GM12878 (cell line): ENCODE measurements at regions not wholly inside any gene's neighbourhood (a gene's known extent, or its start where the extent isn't known, plus 50 kb on each side); places are given as distances from the start of the nearest gene placed in this dataset.

Experiments
- ATAC-seq: fragments of 200-7000 bp; cut with Tn5 transposase; 3 replicates; pipeline ENCODE4 v1.9.1; 2020; ENCODE audit warnings: mild to moderate bottlenecking, moderate library complexity
- BruUV-seq: library from RNA; stranded (reverse); fragments of 400-500 nt; replicated peaks from 2 replicates; lab custom pipeline; 2021; lab: Mats Ljungman, UMichigan
- CTCF ChIA-PET: fragments of 300-600 bp; sonication (Branson Sonifier 250); formaldehyde crosslinking; extraction: SDS; loops from one replicate; lab custom pipeline; 2021; ENCODE audit warnings: inconsistent platforms; lab: Yijun Ruan, JAX
- POLR2A ChIA-PET: fragments of 350-600 bp; formaldehyde crosslinking; extraction: SDS; loops from one replicate; lab custom pipeline; 2021; ENCODE audit warnings: inconsistent platforms; lab: Charles Lee
- RAD21 ChIA-PET: fragments of 300-600 bp; sonication (Branson Sonifier 250); formaldehyde crosslinking; loops from one replicate; lab custom pipeline; 2023; ENCODE audit warnings: antibody characterized with exemption; ENCODE audit not compliant: unreplicated experiment; lab: Charles Lee
- SMC1A ChIA-PET: fragments of 300-600 bp; sonication (Branson Sonifier 250); formaldehyde crosslinking; loops from one replicate; lab custom pipeline; 2023; ENCODE audit not compliant: unreplicated experiment, uncharacterized antibody; lab: Charles Lee
- DNase-seq: peaks from one replicate; pipeline ENCODE4 v3.0.0-alpha.2; 2011; ENCODE audit warnings: low read depth, low spot score
- FAIRE-seq: peaks from 3 replicates; lab custom pipeline; 2011; peaks lifted over from hg19 to GRCh38; lab: Jason Lieb, UNC
- H2AFZ ChIP-seq: 2 replicates; pipeline ENCODE4 v1.6.0; 2011; ENCODE audit warnings: low read depth, low read length, control low read depth; ENCODE audit not compliant: control insufficient read depth
- H3K27ac ChIP-seq: 2 replicates; pipeline ENCODE4 v1.5.1; 2011; ENCODE audit warnings: control low read depth; ENCODE audit not compliant: control insufficient read depth, insufficient read depth
- H3K27me3 ChIP-seq, 2 experiments: replicated peaks in 1 of 2; 2 replicates each; pipeline versions ENCODE4 v1.6.0 to v1.6.1; 2011; ENCODE audit warnings: low read length in 1 of 2; ENCODE audit not compliant: control insufficient read depth in 2 of 2, insufficient read depth in 2 of 2
- H3K36me3 ChIP-seq, 2 experiments: 2 replicates each; pipeline ENCODE4 v1.5.1; 2011; ENCODE audit warnings: low read length in 1 of 2; ENCODE audit not compliant: control insufficient read depth in 2 of 2, insufficient read depth in 2 of 2
- H3K4me1 ChIP-seq: 2 replicates; pipeline ENCODE4 v1.6.1; 2011; ENCODE audit warnings: mild to moderate bottlenecking, low read length, moderate library complexity, mixed read lengths; ENCODE audit not compliant: control insufficient read depth, insufficient read depth
- H3K4me2 ChIP-seq: 2 replicates; pipeline ENCODE4 v1.6.0; 2011; ENCODE audit warnings: control low read depth; ENCODE audit not compliant: control insufficient read depth, insufficient read depth
- H3K4me3 ChIP-seq: fragments of 200-600 bp; sonication (generic); 2 replicates; pipeline ENCODE4 v1.5.1; 2016
- H3K79me2 ChIP-seq: 2 replicates; pipeline ENCODE4 v1.6.0; 2011; ENCODE audit warnings: low read length; ENCODE audit not compliant: control insufficient read depth, insufficient read depth
- H3K9ac ChIP-seq: 2 replicates; pipeline ENCODE4 v1.8.0; 2011; ENCODE audit warnings: low read length, control low read depth, mixed read lengths; ENCODE audit not compliant: control insufficient read depth, insufficient read depth
- H3K9me3 ChIP-seq: replicated peaks from 3 replicates; pipeline ENCODE4 v1.5.1; 2011; ENCODE audit warnings: mild to moderate bottlenecking, low read length; ENCODE audit not compliant: control insufficient read depth, insufficient read depth
- H4K20me1 ChIP-seq: 2 replicates; pipeline ENCODE4 v1.6.0; 2011; ENCODE audit not compliant: control insufficient read depth, insufficient read depth
- HDGF ChIP-seq: fragments of 450-650 bp; IDR thresholded peaks from 2 replicates; pipeline ENCODE4 v1.6.1; 2016; ENCODE audit warnings: antibody characterized with exemption
- IRF3 ChIP-seq: fragments of 450-650 bp; IDR thresholded peaks from 2 replicates; pipeline ENCODE4 v1.6.1; 2014; ENCODE audit warnings: mild to moderate bottlenecking
- MYC ChIP-seq: IDR thresholded peaks from 2 replicates; pipeline ENCODE4 v1.6.1; 2011; ENCODE audit warnings: mild to moderate bottlenecking, low read length, moderate library complexity, inconsistent platforms; ENCODE audit not compliant: insufficient read depth, insufficient replicate concordance, insufficient read length, severe bottlenecking
- RUNX3 ChIP-seq: IDR thresholded peaks from 2 replicates; pipeline ENCODE4 v1.6.1; 2012; ENCODE audit warnings: low read length, inconsistent platforms
- USF1 ChIP-seq: IDR thresholded peaks from 2 replicates; pipeline ENCODE4 v1.6.1; 2011; ENCODE audit warnings: borderline replicate concordance, low read depth, mild to moderate bottlenecking, moderate library complexity, mixed read lengths, low read length; ENCODE audit not compliant: insufficient read depth; ENCODE audit errors: extremely low read length
- YY1 ChIP-seq: IDR thresholded peaks from 2 replicates; pipeline ENCODE4 v1.6.1; 2011; ENCODE audit warnings: low read depth, mild to moderate bottlenecking, low read length
- ZBED1 ChIP-seq: IDR thresholded peaks from 2 replicates; pipeline ENCODE4 v1.6.1; 2016; ENCODE audit warnings: borderline replicate concordance
- ZNF217 ChIP-seq: fragments of 450-650 bp; IDR thresholded peaks from 2 replicates; pipeline ENCODE4 v1.6.1; 2017; ENCODE audit warnings: antibody characterized with exemption, mild to moderate bottlenecking
- ZSCAN29 ChIP-seq: fragments of 450-650 bp; IDR thresholded peaks from 2 replicates; pipeline ENCODE4 v1.6.1; 2017; ENCODE audit warnings: mild to moderate bottlenecking, moderate library complexity
- whole genome bisulfite sequencing: methylation state at CpG from one replicate; pipeline ENCODE4 v1.1.6; 2016; ENCODE audit warnings: low lambda C conversion rate; ENCODE audit not compliant: insufficient replicate concordance, insufficient coverage; ENCODE audit errors: missing lambda C conversion rate; 5-methylcytosine and 5-hydroxymethylcytosine counted together
- in situ Hi-C: fragments of 300-500 bp; cut with MboI; formaldehyde crosslinking; loops from 9 replicates; pipeline ENCODE4 v1.14.3; 2018; ENCODE audit warnings: mixed read lengths
- intact Hi-C: fragments of 100-400 bp; cut with micrococcal nuclease; formaldehyde crosslinking; loops from one replicate; pipeline ENCODE4 v1.14.2; 2022; ENCODE audit not compliant: unreplicated experiment

- H3K4me1 ChIP-seq: no peaks in the 10 kb centered on the region
- no peak overlapping the region for H3K9ac ChIP-seq
- ChIA-PET RAD21 (no interaction called here), CTCF (no interaction called here), SMC1A (no interaction called here), POLR2A (interaction anchor here (0.5 kb wide), 1 partner anchor 41 kb away, joined by 5 read pairs; no protein-coding TSS in a partner anchor)
- in situ Hi-C loops (no loop called here), intact Hi-C loops (no loop called here)
- H3K4me2 ChIP-seq: no peak overlapping the region
- BruUV-seq: no TSS peak
- ATAC-seq: no peak
- no peaks in the 10 kb centered on the region for H3K79me2 ChIP-seq
- H2AFZ ChIP-seq: no peak overlapping the region
- H3K4me3 ChIP-seq: no peak overlapping the region
- TF ChIP-seq RUNX3 (no peak), IRF3 (no peak), MYC (no peak), YY1 (no peak), ZNF217 (no peak), ZBED1 (no peak), HDGF (no peak), ZSCAN29 (no peak), USF1 (no peak)
- no peak overlapping the region for H3K27ac ChIP-seq
- peaks cover 0 to 6% of the 10 kb centered on the region in 2 experiments; a peak in 2 of 4 replicates for H3K27me3 ChIP-seq
- H4K20me1 ChIP-seq: no peaks in the 10 kb centered on the region
- H3K9me3 ChIP-seq: no peaks in the 10 kb centered on the region
- no peak for FAIRE-seq
- no peak for DNase-seq
- 7% methylated on average over 3 of the region's 3 CpGs for WGBS
- no peaks in the 10 kb centered on the region for H3K36me3 ChIP-seq
Measured at GRCh38 chr3:193883551-193883950, 252.4 kb upstream of the HES1 start.
